K562 (cell line): ENCODE measurements at regions not wholly inside any gene's neighbourhood (a gene's known extent, or its start where the extent isn't known, plus 50 kb on each side); places are given as distances from the start of the nearest gene placed in this dataset.

Source experiments
- ATAC-seq: fragments of 200-7000 bp; cut with Tn5 transposase; 3 replicates; pipeline ENCODE4 v1.9.1; 2020; ENCODE audit warnings: moderate library complexity
- BruUV-seq: library from RNA; stranded (reverse); fragments of 400-500 nt; replicated peaks from 2 replicates; lab custom pipeline; 2021; lab: Mats Ljungman, UMichigan
- CTCF ChIA-PET: fragments of 300-600 bp; formaldehyde crosslinking; extraction: SDS; loops from one replicate; lab custom pipeline; 2021; ENCODE audit warnings: low intra/inter-chr PET ratio; lab: Yijun Ruan, JAX
- POLR2A ChIA-PET: fragments of 300-600, 350-650 bp; sonication (Branson Sonifier 250); formaldehyde crosslinking; extraction: SDS; loops from one replicate; lab custom pipeline; 2021; ENCODE audit warnings: antibody characterized with exemption, inconsistent platforms; lab: Yijun Ruan, JAX
- DNase-seq, 4 experiments: peaks; one replicate each; pipeline versions ENCODE4 v3.0.0 to v3.0.0-alpha.2; 2011 to 2018; ENCODE audit warnings: low spot score in 3 of 4, mixed read lengths in 3 of 4; ENCODE audit errors: extremely low read depth in 1 of 4
- FAIRE-seq: peaks from 2 replicates; lab custom pipeline; 2011; peaks lifted over from hg19 to GRCh38; lab: Jason Lieb, UNC
- H2AFZ ChIP-seq: 2 replicates; pipeline ENCODE4 v1.6.0; 2011; ENCODE audit warnings: low read depth, low read length, control low read depth, inconsistent platforms
- H3K27ac ChIP-seq: fragments of 200-600 bp; 3 replicates; pipeline ENCODE4 v1.8.0; 2011; ENCODE audit warnings: low read depth, mild to moderate bottlenecking, control low read depth, inconsistent platforms, low read length, moderate library complexity, mixed read lengths; ENCODE audit errors: extremely low read depth
- H3K27me3 ChIP-seq, 2 experiments: fragments of 300-600 bp in 1 of 2; 2 replicates in 1 of 2; 3 replicates in 1 of 2; pipeline versions ENCODE4 v1.6.0 to v1.8.0; 2011; ENCODE audit warnings: inconsistent platforms in 2 of 2, low read length in 2 of 2, mild to moderate bottlenecking in 1 of 2, mixed read lengths in 1 of 2, moderate library complexity in 1 of 2; ENCODE audit not compliant: control insufficient read depth in 2 of 2, insufficient read depth in 2 of 2
- H3K36me3 ChIP-seq: fragments of 300-600 bp; 3 replicates; pipeline ENCODE4 v1.8.0; 2011; ENCODE audit warnings: mild to moderate bottlenecking, low read length, inconsistent platforms; ENCODE audit not compliant: control insufficient read depth, insufficient read depth
- H3K4me1 ChIP-seq, 2 experiments: fragments of 200-600 bp in 1 of 2; replicated peaks in 1 of 2; 2 replicates in 1 of 2; 3 replicates in 1 of 2; pipeline versions ENCODE4 v1.5.1 to v1.8.0; 2011; ENCODE audit warnings: inconsistent platforms in 2 of 2, low read length in 2 of 2, mild to moderate bottlenecking in 1 of 2, mixed read lengths in 1 of 2, moderate library complexity in 1 of 2; ENCODE audit not compliant: control insufficient read depth in 2 of 2, insufficient read depth in 2 of 2
- H3K4me2 ChIP-seq: 2 replicates; pipeline ENCODE4 v1.6.1; 2011; ENCODE audit warnings: low read length, control low read depth, inconsistent platforms, mixed read lengths; ENCODE audit not compliant: insufficient read depth
- H3K4me3 ChIP-seq: fragments of 200-600 bp; sonication (generic), shearing (Covaris generic); 2 replicates; pipeline ENCODE4 v1.5.1; 2016; ENCODE audit warnings: control low read depth, inconsistent platforms
- H3K79me2 ChIP-seq: fragments of 200-600 bp; 3 replicates; pipeline ENCODE4 v1.8.0; 2011; ENCODE audit warnings: low read length, inconsistent platforms; ENCODE audit not compliant: control insufficient read depth, insufficient read depth
- H3K9ac ChIP-seq, 2 experiments: 2 replicates each; pipeline versions ENCODE4 v1.6.0 to v1.6.1; 2011; ENCODE audit warnings: low read depth in 2 of 2, low read length in 2 of 2, control low read depth in 1 of 2, inconsistent platforms in 1 of 2, mild to moderate bottlenecking in 1 of 2, mixed read lengths in 1 of 2; ENCODE audit not compliant: insufficient read depth in 1 of 2
- H3K9me1 ChIP-seq: one replicate; pipeline ENCODE4 v1.6.0; 2011; ENCODE audit warnings: inconsistent platforms, mild to moderate bottlenecking, low read length, moderate library complexity; ENCODE audit not compliant: control insufficient read depth, insufficient read depth
- H3K9me3 ChIP-seq: replicated peaks from 2 replicates; pipeline ENCODE4 v1.5.1; 2011; ENCODE audit warnings: low read depth, low read length, inconsistent platforms; ENCODE audit not compliant: control insufficient read depth, insufficient read depth
- H4K20me1 ChIP-seq: replicated peaks from 2 replicates; pipeline ENCODE4 v1.6.1; 2011; ENCODE audit warnings: low read length, inconsistent platforms, mixed read lengths; ENCODE audit not compliant: control insufficient read depth, insufficient read depth
- CCNT2 ChIP-seq: IDR thresholded peaks from 2 replicates; pipeline ENCODE4 v1.6.1; 2011; ENCODE audit warnings: borderline replicate concordance, low read depth, mild to moderate bottlenecking, moderate library complexity, mixed read lengths, low read length; ENCODE audit not compliant: insufficient read length; ENCODE audit errors: extremely low read depth
- DLX4 ChIP-seq: fragments of 250-450 bp; sonication (Bioruptor Pico); IDR thresholded peaks from 2 replicates; pipeline ENCODE4 v1.6.1; 2021; ENCODE audit warnings: mild to moderate bottlenecking
- MYC ChIP-seq, 2 experiments: fragments of 250-450 bp in 1 of 2; sonication (Bioruptor Pico) in 1 of 2; IDR thresholded peaks; 2 replicates each; pipeline versions ENCODE4 v1.5.1 to v1.6.1; 2012 to 2021; ENCODE audit warnings: low read depth in 2 of 2, borderline replicate concordance in 1 of 2, improper control_type of control experiment in 1 of 2, low read length in 1 of 2, mild to moderate bottlenecking in 1 of 2, moderate library complexity in 1 of 2
- PHF8 ChIP-seq: fragments of 200-600 bp; sonication (generic); IDR thresholded peaks from 2 replicates; pipeline ENCODE4 v1.6.1; 2012; ENCODE audit warnings: mixed run types, mild to moderate bottlenecking, inconsistent platforms, low read length, moderate library complexity, borderline replicate concordance
- POLR2AphosphoS5 ChIP-seq: IDR thresholded peaks from 2 replicates; pipeline ENCODE4 v1.6.1; 2011; ENCODE audit warnings: mild to moderate bottlenecking, low read depth, low read length, moderate library complexity; ENCODE audit not compliant: control insufficient read depth, insufficient read depth
- SMARCE1 ChIP-seq: fragments of 450-650 bp; IDR thresholded peaks from 2 replicates; pipeline ENCODE4 v1.7.1; 2016; ENCODE audit warnings: mild to moderate bottlenecking
- SREBF2 ChIP-seq: sonication (generic); formaldehyde crosslinking; IDR thresholded peaks from 2 replicates; pipeline ENCODE4 v1.4.0; 2020; ENCODE audit warnings: mild to moderate bottlenecking, missing genetic modification reagents
- ZBTB12 ChIP-seq: fragments of 250-450 bp; sonication (Bioruptor Pico); IDR thresholded peaks from 2 replicates; pipeline ENCODE4 v1.4.0; 2020
- ZNF395 ChIP-seq: fragments of 200-800 bp; sonication (Bioruptor generic); IDR thresholded peaks from 2 replicates; pipeline ENCODE4 v1.6.1; 2017; ENCODE audit warnings: missing genetic modification characterization, missing compliant biosample characterization
- WGBS: fragments of 100-300 bp; shearing (Covaris generic); methylation state at CpG from one replicate; pipeline ENCODE4 v1.1.6; 2016; ENCODE audit warnings: low coverage, mixed read lengths; ENCODE audit not compliant: insufficient coverage; ENCODE audit errors: missing lambda C conversion rate; 5-methylcytosine and 5-hydroxymethylcytosine counted together
- in situ Hi-C: fragments of 300-500 bp; cut with MboI; formaldehyde crosslinking; loops from 4 replicates; pipeline ENCODE4 v1.15.0; 2018; ENCODE audit warnings: inconsistent platforms, mixed read lengths
- intact Hi-C: fragments of 100-400 bp; cut with micrococcal nuclease; formaldehyde crosslinking; loops from 2 replicates; pipeline ENCODE4 v1.14.2; 2022

GRCh38 chr1:229087339-229087738, 183.6 kb upstream of the RAB4A start:
- 0% methylated on average over 5 of the region's 5 CpGs for WGBS

GRCh38 chr1:229087906-229088305, 183.0 kb upstream of the RAB4A start:
- intact Hi-C loops = no loop called here
- H3K27me3 ChIP-seq = peaks cover 0 to 25% of the 10 kb centered on the region in 2 experiments; a peak in 3 of 5 replicates
- 0% methylated on average over 14 of the region's 14 CpGs for WGBS
- no peak overlapping the region for H3K4me2 ChIP-seq
- no peak overlapping the region for H3K27ac ChIP-seq
- no peaks in the 10 kb centered on the region for H3K36me3 ChIP-seq
- POLR2A ChIA-PET = no interaction called here
- no peaks in the 10 kb centered on the region; a peak in 1 of 5 replicates for H3K4me1 ChIP-seq
- no peaks in the 10 kb centered on the region for H3K9me3 ChIP-seq
- H3K9ac ChIP-seq = no peak overlapping the region
- ATAC-seq (no peak), FAIRE-seq (no peak), DNase-seq (no peak)
- H3K4me3 ChIP-seq = no peak overlapping the region
- H4K20me1 ChIP-seq = 0 out of 2 replicates have a peak, but pooled peaks cover 3% of the 10 kb centered on the region
- CTCF ChIA-PET = no interaction called here
- in situ Hi-C loops = no loop called here
- no TSS peak for BruUV-seq
- H3K79me2 ChIP-seq = no peaks in the 10 kb centered on the region
- H2AFZ ChIP-seq = no peak overlapping the region
- H3K9me1 ChIP-seq = no peaks in the 10 kb centered on the region
- TF ChIP-seq ZNF395 (CRISPR knock-in tag) (no peak), MYC (IDR thresholded peaks at IDR 0.05; ENCODE audit: low read depth, low read length) (no peak), MYC (CRISPR knock-in tag; IDR thresholded peaks at IDR 0.05; ENCODE audit: borderline replicate concordance, low read depth) (no peak), POLR2AphosphoS5 (no peak), SMARCE1 (no peak), ZBTB12 (CRISPR knock-in tag) (no peak)

More at GRCh38 chr1:229087339-229087738, 183.6 kb upstream of the RAB4A start:
- FAIRE-seq = no peak
- no TSS peak for BruUV-seq
- DNase-seq = no peak
- no peak overlapping the region for H3K9ac ChIP-seq
- 0 out of 2 replicates have a peak, but pooled peaks cover 3% of the 10 kb centered on the region for H4K20me1 ChIP-seq
- CTCF ChIA-PET = no interaction called here
- H3K9me3 ChIP-seq = no peaks in the 10 kb centered on the region
- in situ Hi-C loops = no loop called here
- no peak for TF ChIP-seq DLX4 (CRISPR knock-in tag)
- no peak for TF ChIP-seq PHF8
- no peak for TF ChIP-seq CCNT2
- TF ChIP-seq SREBF2 = no peak
- H3K4me1 ChIP-seq = no peaks in the 10 kb centered on the region; a peak in 1 of 5 replicates
- H3K9me1 ChIP-seq = no peaks in the 10 kb centered on the region
- peaks cover 0 to 25% of the 10 kb centered on the region in 2 experiments; a peak in 3 of 5 replicates for H3K27me3 ChIP-seq
- no peak overlapping the region for H3K4me3 ChIP-seq
- POLR2A ChIA-PET = no interaction called here
- no peaks in the 10 kb centered on the region for H3K36me3 ChIP-seq
- intact Hi-C loops = no loop called here
- no peak for ATAC-seq
- H3K79me2 ChIP-seq = no peaks in the 10 kb centered on the region
- no peak overlapping the region for H2AFZ ChIP-seq
- no peak overlapping the region for H3K27ac ChIP-seq
- no peak overlapping the region for H3K4me2 ChIP-seq
